ENCODE measurements at regions not wholly inside any gene's neighbourhood (a gene's known extent, or its start where the extent isn't known, plus 50 kb on each side); places are given as distances from the start of the nearest gene placed in this dataset.

DNA sequence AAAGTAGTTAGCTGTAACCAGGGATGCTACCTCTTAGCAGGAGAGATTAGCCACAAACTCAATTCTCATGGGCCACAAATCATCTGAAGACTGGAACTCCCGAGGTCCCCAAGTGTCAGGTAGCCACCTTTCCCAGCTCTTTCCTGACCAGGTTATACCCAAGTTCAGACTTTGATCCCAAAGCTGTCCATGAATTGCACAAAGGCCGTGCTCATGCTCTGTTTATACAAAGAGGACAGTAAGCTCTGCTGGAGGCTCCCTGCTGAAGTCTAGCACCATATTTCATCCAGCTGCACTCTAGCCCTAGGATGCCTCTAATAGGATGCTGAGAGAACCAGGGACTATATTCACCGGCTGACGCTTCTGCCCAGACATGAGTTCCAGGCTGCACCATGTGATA lies 271.0 kb upstream of the ADAMTSL1 start:
- no peak overlapping the region for H3K27ac ChIP-seq (ENCODE audit: low read length, poor library complexity, severe bottlenecking)
- H4K8ac ChIP-seq (ENCODE audit: low read length), result no peak overlapping the region
- no peaks in the 10 kb centered on the region for H3K79me1 ChIP-seq (replicated peaks; ENCODE audit: low read length, poor library complexity, severe bottlenecking)
- H3K36me3 ChIP-seq (ENCODE audit: control insufficient read depth in 1 of 2, insufficient read depth in 2 of 2, low read depth in 1 of 2, low read length in 2 of 2), result no peaks in the 10 kb centered on the region
- no peak overlapping the region for H3K23ac ChIP-seq (ENCODE audit: low read length in 2 of 2)
- no peak overlapping the region for H4K91ac ChIP-seq (ENCODE audit: low read length)
- DNase-seq, result no peak
- no peak overlapping the region for H2AK5ac ChIP-seq (ENCODE audit: low read length, severe bottlenecking)
- H3K9me3 ChIP-seq (ENCODE audit: control insufficient read depth, low read length), result no peaks in the 10 kb centered on the region
- H3K27me3 ChIP-seq (ENCODE audit: control insufficient read depth in 1 of 2, insufficient read depth in 1 of 2, low read length in 2 of 2), result peaks cover 0 to 11% of the 10 kb centered on the region in 2 experiments
- no peak overlapping the region for H2BK15ac ChIP-seq (ENCODE audit: low read depth, poor library complexity, severe bottlenecking)
- no peak overlapping the region for H2BK12ac ChIP-seq (ENCODE audit: low read length in 2 of 2)
- no peak overlapping the region for H3K18ac ChIP-seq (ENCODE audit: low read depth in 1 of 2, low read length in 2 of 2)
- H2BK120ac ChIP-seq (ENCODE audit: low read depth, low read length), result no peak overlapping the region
- H3K4me3 ChIP-seq (ENCODE audit: insufficient read depth in 1 of 2, low read depth in 1 of 2, low read length in 2 of 2), result no peak overlapping the region
- H3K4me2 ChIP-seq (ENCODE audit: low read length, poor library complexity, severe bottlenecking), result no peak overlapping the region
- H3K9ac ChIP-seq (ENCODE audit: low read length), result no peak overlapping the region
- no peaks in the 10 kb centered on the region for H3K4me1 ChIP-seq (ENCODE audit: control insufficient read depth, insufficient read depth, low read depth, low read length)
- WGBS, result 75% methylated on average over 4 of the region's 4 CpGs
- H3K14ac ChIP-seq (ENCODE audit: low read length in 2 of 2), result no peak overlapping the region
- H3K4ac ChIP-seq (ENCODE audit: low read depth in 1 of 2, low read length in 2 of 2), result no peak overlapping the region
- H2BK5ac ChIP-seq (ENCODE audit: low read depth, low read length, poor library complexity, severe bottlenecking), result no peak overlapping the region
- H2AFZ ChIP-seq (ENCODE audit: low read depth, low read length), result no peak overlapping the region

DNA sequence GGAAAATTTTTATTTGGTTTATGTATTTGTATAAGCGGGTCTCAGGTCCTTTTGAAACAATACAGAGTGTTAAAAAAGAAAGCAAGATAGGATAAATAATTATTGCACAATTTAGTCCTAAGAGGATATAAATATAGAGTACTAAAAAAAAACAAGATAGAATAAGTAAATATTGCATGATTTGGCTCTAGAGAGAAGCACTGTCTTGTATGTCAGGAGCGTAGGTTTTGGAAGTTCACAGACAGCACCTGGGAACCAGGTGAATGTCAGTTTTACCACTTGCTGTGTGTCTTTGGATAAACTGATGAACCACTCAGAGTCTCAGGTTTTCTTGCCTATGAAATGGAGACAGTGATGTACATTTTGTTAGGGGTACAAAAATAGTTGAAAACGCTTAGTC lies 266.2 kb upstream of the ADAMTSL1 start:
- Histone ChIP-seq H3K4me1 (ENCODE audit: control insufficient read depth, insufficient read depth, low read depth, low read length) (no peaks in the 10 kb centered on the region), H2BK120ac (ENCODE audit: low read depth, low read length) (no peak overlapping the region), H3K27ac (ENCODE audit: low read length, poor library complexity, severe bottlenecking) (no peak overlapping the region), H2BK12ac (ENCODE audit: low read length in 2 of 2) (no peak overlapping the region), H3K14ac (ENCODE audit: low read length in 2 of 2) (no peak overlapping the region), H3K9ac (ENCODE audit: low read length) (no peak overlapping the region), H3K4me3 (ENCODE audit: insufficient read depth in 1 of 2, low read depth in 1 of 2, low read length in 2 of 2) (no peak overlapping the region), H3K9me3 (ENCODE audit: control insufficient read depth, low read length) (no peaks in the 10 kb centered on the region), H2BK15ac (ENCODE audit: low read depth, poor library complexity, severe bottlenecking) (no peak overlapping the region), H4K91ac (ENCODE audit: low read length) (no peak overlapping the region), H3K4ac (ENCODE audit: low read depth in 1 of 2, low read length in 2 of 2) (no peak overlapping the region), H2AK5ac (ENCODE audit: low read length, severe bottlenecking) (no peak overlapping the region), H3K23ac (ENCODE audit: low read length in 2 of 2) (no peak overlapping the region), H3K18ac (ENCODE audit: low read depth in 1 of 2, low read length in 2 of 2) (no peak overlapping the region), H3K4me2 (ENCODE audit: low read length, poor library complexity, severe bottlenecking) (no peak overlapping the region), H2BK5ac (ENCODE audit: low read depth, low read length, poor library complexity, severe bottlenecking) (no peak overlapping the region), H3K27me3 (ENCODE audit: control insufficient read depth in 1 of 2, insufficient read depth in 1 of 2, low read length in 2 of 2) (peaks cover 0 to 11% of the 10 kb centered on the region in 2 experiments), H2AFZ (ENCODE audit: low read depth, low read length) (no peak overlapping the region), H4K8ac (ENCODE audit: low read length) (no peak overlapping the region), H3K36me3 (ENCODE audit: control insufficient read depth in 1 of 2, insufficient read depth in 2 of 2, low read depth in 1 of 2, low read length in 2 of 2) (no peaks in the 10 kb centered on the region), H3K79me1 (replicated peaks; ENCODE audit: low read length, poor library complexity, severe bottlenecking) (no peaks in the 10 kb centered on the region)
- 96% methylated on average over 1 of the region's 3 CpGs for WGBS
- DNase-seq, result no peak

- Histone ChIP-seq H3K27ac (ENCODE audit: low read length, poor library complexity, severe bottlenecking) (no peak overlapping the region), H2BK12ac (ENCODE audit: low read length in 2 of 2) (no peak overlapping the region), H3K27me3 (ENCODE audit: control insufficient read depth in 1 of 2, insufficient read depth in 1 of 2, low read length in 2 of 2) (peaks cover 0 to 6% of the 10 kb centered on the region in 2 experiments), H3K14ac (ENCODE audit: low read length in 2 of 2) (no peak overlapping the region), H4K91ac (ENCODE audit: low read length) (no peak overlapping the region), H3K4ac (ENCODE audit: low read depth in 1 of 2, low read length in 2 of 2) (no peak overlapping the region), H3K18ac (ENCODE audit: low read depth in 1 of 2, low read length in 2 of 2) (no peak overlapping the region), H3K9ac (ENCODE audit: low read length) (no peak overlapping the region), H3K4me1 (ENCODE audit: control insufficient read depth, insufficient read depth, low read depth, low read length) (no peaks in the 10 kb centered on the region), H3K4me2 (ENCODE audit: low read length, poor library complexity, severe bottlenecking) (no peak overlapping the region), H4K8ac (ENCODE audit: low read length) (no peak overlapping the region), H3K23ac (ENCODE audit: low read length in 2 of 2) (no peak overlapping the region), H2AFZ (ENCODE audit: low read depth, low read length) (no peak overlapping the region), H2BK5ac (ENCODE audit: low read depth, low read length, poor library complexity, severe bottlenecking) (no peak overlapping the region), H2BK120ac (ENCODE audit: low read depth, low read length) (no peak overlapping the region), H3K36me3 (ENCODE audit: control insufficient read depth in 1 of 2, insufficient read depth in 2 of 2, low read depth in 1 of 2, low read length in 2 of 2) (no peaks in the 10 kb centered on the region), H2AK5ac (ENCODE audit: low read length, severe bottlenecking) (no peak overlapping the region), H3K79me1 (replicated peaks; ENCODE audit: low read length, poor library complexity, severe bottlenecking) (no peaks in the 10 kb centered on the region), H2BK15ac (ENCODE audit: low read depth, poor library complexity, severe bottlenecking) (no peak overlapping the region), H3K4me3 (ENCODE audit: insufficient read depth in 1 of 2, low read depth in 1 of 2, low read length in 2 of 2) (no peak overlapping the region), H3K9me3 (ENCODE audit: control insufficient read depth, low read length) (no peaks in the 10 kb centered on the region)
- DNase-seq, result peak; percentile 33
- 33% methylated on average over 3 of the region's 3 CpGs for WGBS
These were observed 265.5 kb upstream of the ADAMTSL1 start for GRCh38 chr9:18208166-18209059.

DNA sequence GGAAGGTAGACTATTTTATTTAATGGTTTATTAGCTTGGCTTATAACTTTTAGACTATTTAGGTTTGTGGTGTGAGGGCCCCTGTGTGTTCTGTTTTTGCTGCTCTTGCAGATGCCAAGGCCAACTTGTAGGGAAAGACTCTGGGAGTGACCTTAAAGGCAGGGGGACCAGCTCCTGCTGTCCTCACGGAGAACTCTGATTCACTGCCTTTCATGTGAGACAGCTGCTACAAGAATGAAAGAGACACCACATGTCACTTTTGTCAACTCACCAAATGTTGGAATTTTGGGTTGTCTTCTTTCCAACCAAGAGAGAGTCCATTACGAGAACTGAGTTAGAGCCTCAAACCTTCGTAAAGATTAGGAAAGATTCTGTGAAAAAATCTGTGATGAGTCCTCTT lies 258.3 kb upstream of the ADAMTSL1 start:
- WGBS, result 86% methylated on average over 3 of the region's 3 CpGs
- no peak for DNase-seq
- no peak overlapping the region for H3K14ac ChIP-seq (ENCODE audit: low read length in 2 of 2)

More for the DNA sequence above, 258.3 kb upstream of the ADAMTSL1 start:
- H3K9ac ChIP-seq (ENCODE audit: low read length), result no peak overlapping the region
- H3K79me1 ChIP-seq (replicated peaks; ENCODE audit: low read length, poor library complexity, severe bottlenecking), result no peaks in the 10 kb centered on the region
- H3K18ac ChIP-seq (ENCODE audit: low read depth in 1 of 2, low read length in 2 of 2), result no peak overlapping the region
- H2AFZ ChIP-seq (ENCODE audit: low read depth, low read length), result no peak overlapping the region
- H3K23ac ChIP-seq (ENCODE audit: low read length in 2 of 2), result no peak overlapping the region
- H2AK5ac ChIP-seq (ENCODE audit: low read length, severe bottlenecking), result no peak overlapping the region
- no peak overlapping the region for H3K27ac ChIP-seq (ENCODE audit: low read length, poor library complexity, severe bottlenecking)
- no peaks in the 10 kb centered on the region for H3K36me3 ChIP-seq (ENCODE audit: control insufficient read depth in 1 of 2, insufficient read depth in 2 of 2, low read depth in 1 of 2, low read length in 2 of 2)
- no peak overlapping the region for H2BK15ac ChIP-seq (ENCODE audit: low read depth, poor library complexity, severe bottlenecking)
- no peak overlapping the region for H4K8ac ChIP-seq (ENCODE audit: low read length)
- no peak overlapping the region for H3K4ac ChIP-seq (ENCODE audit: low read depth in 1 of 2, low read length in 2 of 2)
- H3K4me1 ChIP-seq (ENCODE audit: control insufficient read depth, insufficient read depth, low read depth, low read length), result no peaks in the 10 kb centered on the region
- no peaks in the 10 kb centered on the region for H3K27me3 ChIP-seq (ENCODE audit: control insufficient read depth in 1 of 2, insufficient read depth in 1 of 2, low read length in 2 of 2)
- H2BK120ac ChIP-seq (ENCODE audit: low read depth, low read length), result no peak overlapping the region
- H3K4me3 ChIP-seq (ENCODE audit: insufficient read depth in 1 of 2, low read depth in 1 of 2, low read length in 2 of 2), result no peak overlapping the region
- H3K9me3 ChIP-seq (ENCODE audit: control insufficient read depth, low read length), result no peaks in the 10 kb centered on the region
- no peak overlapping the region for H2BK5ac ChIP-seq (ENCODE audit: low read depth, low read length, poor library complexity, severe bottlenecking)
- no peak overlapping the region for H2BK12ac ChIP-seq (ENCODE audit: low read length in 2 of 2)
- no peak overlapping the region for H4K91ac ChIP-seq (ENCODE audit: low read length)
- no peak overlapping the region for H3K4me2 ChIP-seq (ENCODE audit: low read length, poor library complexity, severe bottlenecking)
